Neural progenitor cell (in vitro differentiated cells): ENCODE measurements at regions not wholly inside any gene's neighbourhood (a gene's known extent, or its start where the extent isn't known, plus 50 kb on each side); places are given as distances from the start of the nearest gene placed in this dataset.

Source experiments
- DNase-seq: peaks from one replicate; pipeline ENCODE4 v3.0.0-alpha.2; 2016; ENCODE audit warnings: low spot score
- H2AFZ ChIP-seq: fragments of 200-600 bp; sonication (generic); replicated peaks from 2 replicates; pipeline ENCODE4 v1.6.1; 2016; ENCODE audit warnings: antibody characterized with exemption
- H3F3A ChIP-seq: fragments of 200-600 bp; sonication (generic); 2 replicates; pipeline ENCODE4 v1.6.1; 2016; ENCODE audit warnings: antibody characterized with exemption, low read depth
- H3K27ac ChIP-seq: fragments of 200-600 bp; sonication (generic); 2 replicates; pipeline ENCODE4 v1.5.1; 2016; ENCODE audit warnings: mild to moderate bottlenecking
- H3K27me3 ChIP-seq: fragments of 200-600 bp; sonication (generic); 2 replicates; pipeline ENCODE4 v1.6.1; 2016; ENCODE audit warnings: mild to moderate bottlenecking, moderate library complexity
- H3K36me3 ChIP-seq: fragments of 200-600 bp; sonication (generic); 2 replicates; pipeline ENCODE4 v1.5.1; 2016
- H3K4me1 ChIP-seq: fragments of 200-600 bp; sonication (generic); 2 replicates; pipeline ENCODE4 v1.6.1; 2016; ENCODE audit warnings: mixed run types
- H3K4me2 ChIP-seq: fragments of 200-600 bp; sonication (generic); 2 replicates; pipeline ENCODE4 v1.6.1; 2016
- H3K4me3 ChIP-seq: fragments of 200-600 bp; sonication (generic); 2 replicates; pipeline ENCODE4 v1.5.1; 2016
- H3K79me2 ChIP-seq: fragments of 200-600 bp; sonication (generic); 2 replicates; pipeline ENCODE4 v1.6.1; 2016; ENCODE audit warnings: low read depth
- H3K9ac ChIP-seq: fragments of 200-600 bp; sonication (generic); 2 replicates; pipeline ENCODE4 v1.6.1; 2016
- H3K9me3 ChIP-seq: fragments of 200-600 bp; sonication (generic); 2 replicates; pipeline ENCODE4 v1.5.1; 2016; ENCODE audit warnings: low read depth
- H4K20me1 ChIP-seq: fragments of 200-600 bp; sonication (generic); 2 replicates; pipeline ENCODE4 v1.6.1; 2016; ENCODE audit warnings: low read depth
- H3K27ac Mint-ChIP-seq: 3 replicates; pipeline ENCODE4 v1.8.0; 2021; ENCODE audit warnings: mixed read lengths
- H3K27me3 Mint-ChIP-seq: 2 replicates; pipeline ENCODE4 v1.8.0; 2022; ENCODE audit warnings: low read depth, mild to moderate bottlenecking, inconsistent platforms, moderate library complexity, mixed read lengths; ENCODE audit not compliant: insufficient read depth
- H3K36me3 Mint-ChIP-seq: 3 replicates; pipeline ENCODE4 v1.8.0; 2021; ENCODE audit warnings: mixed read lengths
- H3K4me1 Mint-ChIP-seq: 3 replicates; pipeline ENCODE4 v1.8.0; 2021; ENCODE audit warnings: mixed read lengths
- H3K4me3 Mint-ChIP-seq: 3 replicates; pipeline ENCODE4 v1.8.0; 2021; ENCODE audit warnings: mild to moderate bottlenecking, moderate library complexity, mixed read lengths
- H3K9me3 Mint-ChIP-seq: 3 replicates; pipeline ENCODE4 v1.8.0; 2020; ENCODE audit warnings: mixed read lengths
- CTCF ChIP-seq: fragments of 200-600 bp; sonication (generic); IDR thresholded peaks from 2 replicates; pipeline ENCODE4 v1.5.1; 2017; ENCODE audit warnings: antibody characterized with exemption, mild to moderate bottlenecking
- EZH2 ChIP-seq: fragments of 200-600 bp; sonication (generic); IDR thresholded peaks from 2 replicates; pipeline ENCODE4 v1.6.1; 2017; ENCODE audit warnings: antibody characterized with exemption, mild to moderate bottlenecking, moderate library complexity
- EZH2phosphoT487 ChIP-seq: fragments of 200-600 bp; sonication (generic); IDR thresholded peaks from 2 replicates; pipeline ENCODE4 v1.6.1; 2017; ENCODE audit warnings: antibody characterized with exemption

- Histone ChIP-seq H3F3A (peaks cover 6% of the 10 kb centered on the region), H4K20me1 (no peaks in the 10 kb centered on the region), H2AFZ (no peak overlapping the region), H3K27me3 (no peaks in the 10 kb centered on the region), H3K4me3 (no peak overlapping the region), H3K79me2 (no peaks in the 10 kb centered on the region), H3K4me1 (peaks cover 30% of the 10 kb centered on the region), H3K9ac (no peak overlapping the region), H3K4me2 (no peak overlapping the region), H3K36me3 (no peaks in the 10 kb centered on the region), H3K27ac (no peak overlapping the region), H3K9me3 (no peaks in the 10 kb centered on the region)
- TF ChIP-seq EZH2phosphoT487 (no peak), EZH2 (no peak), CTCF (peak; percentile 78)
- no peak overlapping the region for H3K27ac Mint-ChIP-seq
- peaks cover 12% of the 10 kb centered on the region for H3K4me1 Mint-ChIP-seq
- no peaks in the 10 kb centered on the region for H3K27me3 Mint-ChIP-seq
- no peaks in the 10 kb centered on the region for H3K36me3 Mint-ChIP-seq
- peak; percentile 70 for DNase-seq
- H3K4me3 Mint-ChIP-seq, result no peak overlapping the region
- peaks cover 7% of the 10 kb centered on the region for H3K9me3 Mint-ChIP-seq
Observed at GRCh38 chr4:64584981-64585557, 175.8 kb upstream of the TECRL start.

GRCh38 chr4:64584125-64584524, 174.9 kb upstream of the TECRL start:
- no peaks in the 10 kb centered on the region for H3K9me3 ChIP-seq
- Mint-ChIP-seq H3K36me3 (no peaks in the 10 kb centered on the region), H3K4me3 (no peak overlapping the region), H3K9me3 (peaks cover 2% of the 10 kb centered on the region), H3K27ac (no peak overlapping the region), H3K4me1 (peaks cover 12% of the 10 kb centered on the region), H3K27me3 (peaks cover 2% of the 10 kb centered on the region)
- H3F3A ChIP-seq, result peaks cover 6% of the 10 kb centered on the region
- H3K27me3 ChIP-seq, result no peaks in the 10 kb centered on the region
- TF ChIP-seq EZH2 (no peak), EZH2phosphoT487 (no peak), CTCF (no peak)
- H3K4me1 ChIP-seq, result peaks cover 30% of the 10 kb centered on the region
- no peak overlapping the region for H3K4me3 ChIP-seq
- no peak overlapping the region for H3K9ac ChIP-seq
- H3K79me2 ChIP-seq, result no peaks in the 10 kb centered on the region
- H2AFZ ChIP-seq, result no peak overlapping the region
- H3K27ac ChIP-seq, result no peak overlapping the region
- DNase-seq, result peak; percentile 18
- no peaks in the 10 kb centered on the region for H3K36me3 ChIP-seq
- no peak overlapping the region for H3K4me2 ChIP-seq
- no peaks in the 10 kb centered on the region for H4K20me1 ChIP-seq

- no peak overlapping the region for H2AFZ ChIP-seq
- Mint-ChIP-seq H3K4me3 (no peak overlapping the region), H3K4me1 (peaks cover 12% of the 10 kb centered on the region), H3K9me3 (no peaks in the 10 kb centered on the region), H3K36me3 (no peaks in the 10 kb centered on the region), H3K27ac (peak overlapping the region; percentile 48), H3K27me3 (peaks cover 2% of the 10 kb centered on the region)
- H4K20me1 ChIP-seq, result no peaks in the 10 kb centered on the region
- no peak for TF ChIP-seq CTCF
- no peak for TF ChIP-seq EZH2
- TF ChIP-seq EZH2phosphoT487, result no peak
- H3K27me3 ChIP-seq, result no peaks in the 10 kb centered on the region
- no peaks in the 10 kb centered on the region for H3K9me3 ChIP-seq
- no peaks in the 10 kb centered on the region for H3K36me3 ChIP-seq
- H3K9ac ChIP-seq, result no peak overlapping the region
- DNase-seq, result peak; percentile 85
- H3K79me2 ChIP-seq, result no peaks in the 10 kb centered on the region
- peaks cover 6% of the 10 kb centered on the region for H3F3A ChIP-seq
- peaks cover 30% of the 10 kb centered on the region for H3K4me1 ChIP-seq
- peak overlapping the region; percentile 72 for H3K27ac ChIP-seq
- H3K4me2 ChIP-seq, result peak overlapping the region; percentile 66
- H3K4me3 ChIP-seq, result peak overlapping the region; percentile 29
Observed at GRCh38 chr4:64582492-64582891, 173.2 kb upstream of the TECRL start.
